ENCODE measurements at regions not wholly inside any gene's neighbourhood (a gene's known extent, or its start where the extent isn't known, plus 50 kb on each side); places are given as distances from the start of the nearest gene placed in this dataset.

DNA sequence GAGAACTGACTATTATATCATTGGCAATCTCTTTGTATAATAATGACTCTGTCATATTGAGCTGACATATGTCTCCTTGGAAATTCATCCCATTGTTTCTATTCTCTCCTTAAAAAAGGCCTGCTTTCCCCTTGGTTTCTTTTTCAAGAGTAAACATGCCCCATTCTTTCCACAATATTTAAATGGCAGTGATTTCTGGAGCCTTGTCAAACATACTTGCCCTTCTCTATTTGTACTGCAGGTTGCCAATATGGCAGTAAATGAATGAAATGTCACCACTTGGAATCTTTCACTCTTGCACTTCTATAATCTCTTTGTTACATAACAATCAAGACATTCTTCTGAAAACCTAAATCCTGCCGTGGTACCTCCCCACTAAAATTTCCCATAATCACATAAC lies 1265.1 kb upstream of the CDH8 start:
- Histone ChIP-seq H3K9me3 (no peaks in the 10 kb centered on the region), H3K4me1 (ENCODE audit: control insufficient read depth in 1 of 2, low read depth in 2 of 2) (no peaks in the 10 kb centered on the region), H3K27ac (no peak overlapping the region), H3K4me3 (no peak overlapping the region), H3K36me3 (no peaks in the 10 kb centered on the region), H3K27me3 (replicated peaks; ENCODE audit: insufficient read depth) (no peaks in the 10 kb centered on the region)
- DNase-seq (ENCODE audit: low spot score) (no peak), ATAC-seq (ENCODE audit: insufficient number of reproducible peaks, low FRiP score, low read depth) (no peak)
- TF ChIP-seq, protein P1, sequence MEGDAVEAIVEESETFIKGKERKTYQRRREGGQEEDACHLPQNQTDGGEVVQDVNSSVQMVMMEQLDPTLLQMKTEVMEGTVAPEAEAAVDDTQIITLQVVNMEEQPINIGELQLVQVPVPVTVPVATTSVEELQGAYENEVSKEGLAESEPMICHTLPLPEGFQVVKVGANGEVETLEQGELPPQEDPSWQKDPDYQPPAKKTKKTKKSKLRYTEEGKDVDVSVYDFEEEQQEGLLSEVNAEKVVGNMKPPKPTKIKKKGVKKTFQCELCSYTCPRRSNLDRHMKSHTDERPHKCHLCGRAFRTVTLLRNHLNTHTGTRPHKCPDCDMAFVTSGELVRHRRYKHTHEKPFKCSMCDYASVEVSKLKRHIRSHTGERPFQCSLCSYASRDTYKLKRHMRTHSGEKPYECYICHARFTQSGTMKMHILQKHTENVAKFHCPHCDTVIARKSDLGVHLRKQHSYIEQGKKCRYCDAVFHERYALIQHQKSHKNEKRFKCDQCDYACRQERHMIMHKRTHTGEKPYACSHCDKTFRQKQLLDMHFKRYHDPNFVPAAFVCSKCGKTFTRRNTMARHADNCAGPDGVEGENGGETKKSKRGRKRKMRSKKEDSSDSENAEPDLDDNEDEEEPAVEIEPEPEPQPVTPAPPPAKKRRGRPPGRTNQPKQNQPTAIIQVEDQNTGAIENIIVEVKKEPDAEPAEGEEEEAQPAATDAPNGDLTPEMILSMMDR (IDR thresholded peaks at IDR 0.05), result no peak

DNA sequence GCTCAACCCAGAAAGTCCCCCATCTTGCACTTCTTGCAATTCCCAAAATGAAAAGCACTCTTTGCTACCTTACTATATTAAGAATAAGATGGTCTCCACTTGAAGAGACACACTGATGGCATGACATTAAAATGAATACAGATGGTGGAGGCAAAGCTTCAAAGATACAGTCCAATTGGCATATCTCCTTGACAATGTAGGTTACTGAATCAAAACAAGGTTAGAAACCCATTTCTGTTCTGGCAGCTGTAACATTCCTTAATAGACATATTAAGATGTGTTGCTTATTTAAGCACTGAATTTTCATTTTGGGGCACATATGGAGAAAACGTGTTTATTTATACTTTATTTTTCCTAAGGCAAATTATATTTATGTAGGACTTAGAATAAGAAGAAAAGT lies 1262.8 kb upstream of the CDH8 start:
- no peaks in the 10 kb centered on the region for H3K36me3 ChIP-seq
- no peaks in the 10 kb centered on the region for H3K27me3 ChIP-seq (replicated peaks; ENCODE audit: insufficient read depth)
- ATAC-seq (ENCODE audit: insufficient number of reproducible peaks, low FRiP score, low read depth) (no peak), DNase-seq (ENCODE audit: low spot score) (no peak)
- H3K27ac ChIP-seq, result no peak overlapping the region
- TF ChIP-seq, protein P1 (IDR thresholded peaks at IDR 0.05), result no peak
- no peaks in the 10 kb centered on the region for H3K4me1 ChIP-seq (ENCODE audit: control insufficient read depth in 1 of 2, low read depth in 2 of 2)
- H3K4me3 ChIP-seq, result no peak overlapping the region
- H3K9me3 ChIP-seq, result no peaks in the 10 kb centered on the region

DNA sequence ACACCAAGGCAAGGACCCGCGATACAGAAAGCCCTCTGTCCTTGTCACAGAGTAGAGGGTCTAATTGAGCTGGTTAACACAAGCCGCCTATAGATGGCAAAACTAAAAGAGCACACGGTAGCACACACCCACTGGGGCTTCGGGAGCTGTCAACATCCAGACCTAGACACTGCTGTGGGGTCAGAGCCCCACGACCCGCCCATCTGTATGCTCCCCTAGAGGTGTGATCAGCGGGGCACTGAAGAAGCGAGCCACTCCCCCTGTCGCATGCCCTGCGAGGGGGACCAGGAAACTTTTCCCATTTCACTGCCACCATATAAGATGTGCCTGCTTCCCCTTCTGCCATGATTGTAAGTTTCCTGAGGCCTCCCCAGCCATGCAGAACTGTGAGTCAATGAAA lies 1255.8 kb upstream of the CDH8 start:
- no peaks in the 10 kb centered on the region for H3K27me3 ChIP-seq (replicated peaks; ENCODE audit: insufficient read depth)
- ATAC-seq (ENCODE audit: insufficient number of reproducible peaks, low FRiP score, low read depth) (no peak), DNase-seq (ENCODE audit: low spot score) (no peak)
- H3K36me3 ChIP-seq, result no peaks in the 10 kb centered on the region
- H3K4me3 ChIP-seq, result no peak overlapping the region
- H3K9me3 ChIP-seq, result no peaks in the 10 kb centered on the region
- H3K27ac ChIP-seq, result no peak overlapping the region
- H3K4me1 ChIP-seq (ENCODE audit: control insufficient read depth in 1 of 2, low read depth in 2 of 2), result no peaks in the 10 kb centered on the region
- TF ChIP-seq, protein P1 (IDR thresholded peaks at IDR 0.05), result no peak

DNA sequence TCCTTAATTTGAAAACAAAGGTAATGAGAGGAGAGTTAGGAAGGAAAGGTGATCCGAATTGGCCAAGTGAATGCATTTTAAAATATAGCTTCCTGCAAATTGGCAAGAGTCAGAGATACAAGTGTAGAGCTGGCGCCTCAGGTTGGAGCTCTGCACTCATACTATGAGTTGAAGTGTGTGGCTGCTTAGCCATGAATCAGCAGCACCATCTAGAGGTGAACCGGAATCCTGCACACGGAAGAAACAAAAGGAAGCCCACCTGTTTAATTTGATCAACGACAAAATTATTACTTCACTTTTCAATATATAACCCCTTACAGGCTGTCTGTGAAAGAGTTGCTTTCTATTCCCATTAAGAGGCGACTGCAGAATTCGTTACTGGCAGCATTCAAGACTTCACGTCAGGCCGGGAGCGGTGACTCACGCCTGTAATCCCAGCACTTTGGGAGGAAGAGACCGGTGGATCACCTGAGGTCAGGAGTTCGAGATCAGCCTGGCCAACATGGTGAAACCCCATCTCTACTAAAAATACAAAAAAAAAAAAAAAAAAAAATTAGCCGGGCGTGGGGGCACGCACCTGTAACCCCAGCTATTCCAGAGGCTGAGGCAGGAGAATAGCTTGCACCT lies 1253.7 kb upstream of the CDH8 start:
- Histone ChIP-seq H3K4me3 (no peak overlapping the region), H3K36me3 (no peaks in the 10 kb centered on the region), H3K4me1 (ENCODE audit: control insufficient read depth in 1 of 2, low read depth in 2 of 2) (no peaks in the 10 kb centered on the region), H3K27ac (no peak overlapping the region), H3K9me3 (no peaks in the 10 kb centered on the region), H3K27me3 (replicated peaks; ENCODE audit: insufficient read depth) (no peaks in the 10 kb centered on the region)
- DNase-seq (ENCODE audit: low spot score) (no peak), ATAC-seq (ENCODE audit: insufficient number of reproducible peaks, low FRiP score, low read depth) (no peak)
- TF ChIP-seq, protein P1 (IDR thresholded peaks at IDR 0.05), result no peak

DNA sequence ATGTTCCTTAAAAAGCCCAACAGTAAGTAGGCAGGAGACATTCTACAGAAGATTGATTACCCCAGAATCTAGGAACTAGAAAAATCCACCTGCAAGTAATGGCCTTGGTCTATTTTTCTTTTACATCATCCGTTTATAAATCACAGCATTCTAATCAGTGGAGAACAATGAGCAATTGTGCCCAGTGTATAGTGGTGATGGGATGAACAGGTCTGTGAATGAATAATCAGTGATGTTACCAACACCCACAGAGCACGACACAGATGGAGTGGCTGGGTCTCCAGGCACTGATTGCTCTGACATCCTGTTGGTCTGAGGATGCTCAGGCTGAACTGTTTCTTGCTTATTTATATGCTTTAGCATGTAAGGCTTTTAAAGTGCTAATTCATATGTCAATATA lies 1251.2 kb upstream of the CDH8 start:
- H3K27me3 ChIP-seq (replicated peaks; ENCODE audit: insufficient read depth), result no peaks in the 10 kb centered on the region
- H3K9me3 ChIP-seq, result no peaks in the 10 kb centered on the region
- H3K27ac ChIP-seq, result no peak overlapping the region
- no peaks in the 10 kb centered on the region for H3K4me1 ChIP-seq (ENCODE audit: control insufficient read depth in 1 of 2, low read depth in 2 of 2)
- no peak overlapping the region for H3K4me3 ChIP-seq
- TF ChIP-seq, protein P1 (IDR thresholded peaks at IDR 0.05), result no peak
- no peaks in the 10 kb centered on the region for H3K36me3 ChIP-seq
- DNase-seq (ENCODE audit: low spot score), result no peak
- ATAC-seq (ENCODE audit: insufficient number of reproducible peaks, low FRiP score, low read depth), result no peak
